H1 (cell line): ENCODE measurements at regions not wholly inside any gene's neighbourhood (a gene's known extent, or its start where the extent isn't known, plus 50 kb on each side); places are given as distances from the start of the nearest gene placed in this dataset.

Source experiments
- CTCF ChIA-PET: fragments of 300-600 bp; sonication (Branson Sonifier 250); formaldehyde crosslinking; loops from one replicate; lab custom pipeline; 2021; ENCODE audit not compliant: partially characterized antibody; lab: Charles Lee
- POLR2A ChIA-PET: fragments of 300-600 bp; sonication (Branson Sonifier 250); formaldehyde crosslinking; loops from one replicate; lab custom pipeline; 2021; ENCODE audit warnings: inconsistent platforms; ENCODE audit not compliant: partially characterized antibody; lab: Charles Lee
- DNase-seq, 2 experiments: peaks; one replicate each; pipeline versions ENCODE4 v3.0.0 to v3.0.0-alpha.2; 2010 to 2022; ENCODE audit warnings: low spot score in 2 of 2, low read depth in 1 of 2, mixed read lengths in 1 of 2
- FAIRE-seq: peaks from 2 replicates; lab custom pipeline; 2011; peaks lifted over from hg19 to GRCh38; lab: Jason Lieb, UNC
- H2AFZ ChIP-seq: 2 replicates; pipeline ENCODE4 v1.8.1; 2012; ENCODE audit warnings: low read length, inconsistent platforms
- H2AK5ac ChIP-seq: 2 replicates; pipeline ENCODE4 v1.6.1; 2013; ENCODE audit warnings: low read depth, low read length
- H2BK120ac ChIP-seq: replicated peaks from 2 replicates; pipeline ENCODE3; 2013; ENCODE audit warnings: low read depth, low read length, inconsistent platforms
- H2BK12ac ChIP-seq: 2 replicates; pipeline ENCODE4 v1.6.1; 2013; ENCODE audit warnings: low read depth, low read length
- H2BK15ac ChIP-seq: 2 replicates; pipeline ENCODE4 v1.6.1; 2013; ENCODE audit warnings: low read length
- H2BK20ac ChIP-seq: 2 replicates; pipeline ENCODE4 v1.6.1; 2013; ENCODE audit warnings: low read length
- H2BK5ac ChIP-seq: 2 replicates; pipeline ENCODE4 v1.6.1; 2013; ENCODE audit warnings: low read depth, low read length
- H3K14ac ChIP-seq: 2 replicates; pipeline ENCODE4 v1.6.1; 2013; ENCODE audit warnings: inconsistent platforms; ENCODE audit not compliant: insufficient read length
- H3K18ac ChIP-seq: 2 replicates; pipeline ENCODE4 v1.6.1; 2013; ENCODE audit warnings: low read length; ENCODE audit errors: extremely low read depth
- H3K23ac ChIP-seq: 2 replicates; pipeline ENCODE4 v1.6.1; 2013; ENCODE audit warnings: inconsistent platforms; ENCODE audit not compliant: insufficient read length
- H3K23me2 ChIP-seq: 2 replicates; pipeline ENCODE4 v1.6.1; 2013; ENCODE audit warnings: low read depth, low read length
- H3K27ac ChIP-seq: 2 replicates; pipeline ENCODE4 v1.6.1; 2011; ENCODE audit warnings: low read depth, low read length, inconsistent platforms
- H3K27me3 ChIP-seq, 4 experiments: replicated peaks in 1 of 4; 1 replicate in 1 of 4; 2 replicates in 3 of 4; pipeline versions ENCODE4 v1.6.1 to v1.8.1; 2011 to 2013; ENCODE audit warnings: low read length in 3 of 4, mild to moderate bottlenecking in 3 of 4, inconsistent platforms in 2 of 4, mixed read lengths in 2 of 4, moderate library complexity in 1 of 4; ENCODE audit not compliant: control insufficient read depth in 3 of 4, insufficient read depth in 3 of 4; ENCODE audit errors: extremely low read depth in 1 of 4
- H3K36me3 ChIP-seq, 4 experiments: 2 replicates each; pipeline versions ENCODE4 v1.6.1 to v1.8.1; 2011 to 2013; ENCODE audit warnings: mild to moderate bottlenecking in 4 of 4, low read length in 3 of 4, moderate library complexity in 2 of 4, control low read depth in 1 of 4, inconsistent platforms in 1 of 4; ENCODE audit not compliant: insufficient read depth in 4 of 4, control insufficient read depth in 2 of 4
- H3K4ac ChIP-seq: replicated peaks from 2 replicates; pipeline ENCODE3; 2013; ENCODE audit warnings: low read length, low read depth, mixed read lengths, inconsistent platforms; ENCODE audit not compliant: insufficient read length
- H3K4me1 ChIP-seq, 4 experiments: replicated peaks in 1 of 4; 1 replicate in 1 of 4; 2 replicates in 3 of 4; pipeline versions ENCODE4 v1.6.1 to v1.8.1; 2011 to 2013; ENCODE audit warnings: low read length in 3 of 4, inconsistent platforms in 2 of 4, mixed read lengths in 1 of 4; ENCODE audit not compliant: insufficient read depth in 4 of 4, control insufficient read depth in 3 of 4
- H3K4me2 ChIP-seq, 2 experiments: 2 replicates each; pipeline versions ENCODE4 v1.6.1 to v1.8.1; 2011 to 2013; ENCODE audit warnings: low read depth in 2 of 2, low read length in 2 of 2, control low read depth in 1 of 2, inconsistent platforms in 1 of 2, mild to moderate bottlenecking in 1 of 2; ENCODE audit not compliant: insufficient read depth in 1 of 2
- H3K4me3 ChIP-seq, 4 experiments: fragments of 200-600, 300-600 bp in 1 of 4; sonication (generic), shearing (Covaris generic), sonication (Bioruptor Twin) in 1 of 4; 2 replicates each; pipeline versions ENCODE4 v1.5.1 to v1.8.1; 2011 to 2016; ENCODE audit warnings: low read length in 4 of 4, low read depth in 3 of 4, control low read depth in 2 of 4, inconsistent platforms in 2 of 4, mild to moderate bottlenecking in 2 of 4, mixed read lengths in 1 of 4, moderate library complexity in 1 of 4; ENCODE audit not compliant: insufficient read depth in 2 of 4; ENCODE audit errors: extremely low read depth in 1 of 4
- H3K56ac ChIP-seq: replicated peaks from 2 replicates; pipeline ENCODE3; 2013; ENCODE audit warnings: low read depth, mild to moderate bottlenecking, mixed read lengths, low read length, inconsistent platforms; ENCODE audit not compliant: insufficient read length
- H3K79me1 ChIP-seq: 2 replicates; pipeline ENCODE4 v1.6.1; 2013; ENCODE audit warnings: low read depth, low read length, control low read depth
- H3K79me2 ChIP-seq, 2 experiments: 2 replicates each; pipeline versions ENCODE4 v1.6.1 to v1.8.1; 2012 to 2013; ENCODE audit warnings: low read length in 2 of 2, mild to moderate bottlenecking in 2 of 2, inconsistent platforms in 1 of 2; ENCODE audit not compliant: insufficient read depth in 2 of 2, control insufficient read depth in 1 of 2
- H3K9ac ChIP-seq, 4 experiments: replicated peaks in 1 of 4; 1 replicate in 1 of 4; 2 replicates in 3 of 4; pipeline versions ENCODE4 v1.6.1 to v1.8.1; 2011 to 2013; ENCODE audit warnings: low read depth in 3 of 4, low read length in 3 of 4, control low read depth in 2 of 4, mild to moderate bottlenecking in 2 of 4, moderate library complexity in 2 of 4, inconsistent platforms in 1 of 4; ENCODE audit errors: extremely low read depth in 1 of 4
- H3K9me3 ChIP-seq, 2 experiments: 2 replicates each; pipeline versions ENCODE4 v1.6.1 to v1.8.1; 2012 to 2013; ENCODE audit warnings: mild to moderate bottlenecking in 2 of 2, moderate library complexity in 2 of 2, control low read depth in 1 of 2, inconsistent platforms in 1 of 2, low read depth in 1 of 2, low read length in 1 of 2, mixed read lengths in 1 of 2; ENCODE audit not compliant: insufficient read depth in 2 of 2
- H4K20me1 ChIP-seq, 2 experiments: replicated peaks in 1 of 2; 2 replicates each; pipeline versions ENCODE3 to v1.8.1; 2011 to 2013; ENCODE audit warnings: inconsistent platforms in 2 of 2, low read length in 2 of 2, mild to moderate bottlenecking in 1 of 2; ENCODE audit not compliant: insufficient read depth in 2 of 2, control insufficient read depth in 1 of 2
- H4K5ac ChIP-seq: 2 replicates; pipeline ENCODE4 v1.6.1; 2013; ENCODE audit warnings: low read length, low read depth, mixed read lengths, inconsistent platforms; ENCODE audit not compliant: insufficient read length
- H4K8ac ChIP-seq: 2 replicates; pipeline ENCODE4 v1.8.0; 2013; ENCODE audit warnings: mild to moderate bottlenecking, moderate library complexity, low read length, inconsistent platforms; ENCODE audit not compliant: insufficient read depth; ENCODE audit errors: extremely low read depth
- H4K91ac ChIP-seq: replicated peaks from 2 replicates; pipeline ENCODE3; 2013; ENCODE audit warnings: low read length, mixed read lengths, inconsistent platforms; ENCODE audit not compliant: insufficient read length
- SP4 ChIP-seq: IDR thresholded peaks from 2 replicates; pipeline ENCODE4 v1.6.1; 2012; ENCODE audit warnings: low read length, inconsistent platforms
- WGBS, 2 experiments: shearing (Covaris generic) in 1 of 2; methylation state at CpG; one replicate each; pipeline versions ENCODE4 v1.1.6 to v1.1.7; 2013 to 2015; ENCODE audit warnings: low lambda C conversion rate in 2 of 2, mixed read lengths in 2 of 2, inconsistent platforms in 1 of 2, low coverage in 1 of 2, missing lambda C conversion rate in 1 of 2; ENCODE audit not compliant: insufficient replicate concordance in 2 of 2, insufficient coverage in 1 of 2, insufficient read length in 1 of 2; ENCODE audit errors: extremely low coverage in 1 of 2, missing lambda C conversion rate in 1 of 2; 5-methylcytosine and 5-hydroxymethylcytosine counted together

DNA sequence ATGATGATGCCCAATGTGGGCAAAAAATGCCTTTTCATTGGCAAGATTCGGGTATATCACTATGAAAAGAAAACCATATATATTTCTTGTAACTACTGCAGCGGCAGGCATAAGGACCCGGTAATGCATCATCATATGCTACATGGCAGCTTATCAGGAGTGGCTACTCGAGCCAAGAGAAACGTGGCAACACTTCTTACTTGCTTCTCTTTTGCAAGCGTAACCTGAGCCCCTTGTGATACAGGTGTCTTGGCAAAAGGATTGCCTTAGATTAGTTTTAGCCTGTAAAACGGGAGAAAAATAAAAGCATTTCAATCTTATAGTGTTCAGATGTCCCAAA lies 280.3 kb downstream of the SPRY1 start:
- 56% methylated on average over 7 of the region's 7 CpGs; no CpG with 5 or more reads in 1 of the 2 experiments for WGBS, 2 experiments
- TF ChIP-seq SP4 = no peak

More for the DNA sequence above, 280.3 kb downstream of the SPRY1 start:
- Histone ChIP-seq H2BK12ac (no peak overlapping the region), H2BK20ac (no peak overlapping the region), H3K56ac (no peak overlapping the region), H2AK5ac (no peak overlapping the region), H3K18ac (no peak overlapping the region), H3K9me3 (no peaks in the 10 kb centered on the region), H3K4me2 (no peak overlapping the region), H3K9ac (no peak overlapping the region), H2BK120ac (no peak overlapping the region), H2BK15ac (no peak overlapping the region), H4K91ac (no peak overlapping the region), H4K20me1 (no peaks in the 10 kb centered on the region), H3K14ac (no peak overlapping the region), H3K79me2 (no peaks in the 10 kb centered on the region), H2AFZ (no peak overlapping the region), H3K79me1 (no peaks in the 10 kb centered on the region), H3K4me1 (peaks cover 0 to 5% (median 0%) of the 10 kb centered on the region in 4 experiments; a peak in 1 of 7 replicates), H3K27ac (no peak overlapping the region), H2BK5ac (no peak overlapping the region), H3K4me3 (no peak overlapping the region), H3K4ac (no peak overlapping the region), H3K36me3 (no peaks in the 10 kb centered on the region), H3K23me2 (no peaks in the 10 kb centered on the region), H3K27me3 (no peaks in the 10 kb centered on the region), H4K8ac (no peak overlapping the region), H4K5ac (no peak overlapping the region), H3K23ac (no peak overlapping the region)
- FAIRE-seq (no peak), DNase-seq (no peak)
- ChIA-PET POLR2A (no interaction called here), CTCF (interaction anchor here (1.0 to 1.1 kb wide), 2 partner anchors 16 to 70 kb away, joined by 3 to 4 read pairs; no protein-coding TSS in a partner anchor)
